22Rv1 (cell line): ENCODE measurements at regions not wholly inside any gene's neighbourhood (a gene's known extent, or its start where the extent isn't known, plus 50 kb on each side); places are given as distances from the start of the nearest gene placed in this dataset.

Source experiments
- CTCF ChIP-seq: fragments of 450-650 bp; IDR thresholded peaks from 2 replicates; pipeline ENCODE4 v1.5.1; 2017; ENCODE audit warnings: mild to moderate bottlenecking
- ZFX ChIP-seq: fragments of 450-650 bp; IDR thresholded peaks from 2 replicates; pipeline ENCODE4 v1.6.1; 2017; ENCODE audit warnings: antibody characterized with exemption, borderline replicate concordance

GRCh38 chr4:24640366-24640765, 56.0 kb upstream of the DHX15 start:
- TF ChIP-seq CTCF = no peak
- TF ChIP-seq ZFX = no peak
